A549 (cell line): ENCODE measurements at regions not wholly inside any gene's neighbourhood (a gene's known extent, or its start where the extent isn't known, plus 50 kb on each side); places are given as distances from the start of the nearest gene placed in this dataset.
"Not testable (repeated sequence)": the region's sequence is repeated elsewhere in the genome, so short reads cannot be mapped to it uniquely, and the experiment has no call there.

Experiments used
- ATAC-seq, 2 experiments: fragments of 200-7000 bp in 1 of 2; fragments of >200 bp in 1 of 2; cut with Nextera tagmentation in 1 of 2; cut with Tn5 transposase in 1 of 2; 3 replicates each; pipeline versions ENCODE4 v1.8.0 to v1.9.1; 2018 to 2020; ENCODE audit warnings: mild to moderate bottlenecking in 1 of 2, moderate library complexity in 1 of 2
- CTCF ChIA-PET: fragments of 300-600 bp; sonication (Branson Sonifier 250); formaldehyde crosslinking; extraction: SDS; loops from one replicate; lab custom pipeline; 2021; ENCODE audit warnings: antibody characterized with exemption, inconsistent platforms; lab: Yijun Ruan, JAX
- POLR2A ChIA-PET: fragments of 350-600 bp; formaldehyde crosslinking; extraction: SDS; loops from one replicate; lab custom pipeline; 2021; ENCODE audit warnings: antibody characterized with exemption, inconsistent platforms; lab: Yijun Ruan, JAX
- DNase-seq, 2 experiments: peaks; one replicate each; pipeline versions ENCODE4 v3.0.0 to v3.0.0-alpha.2; 2011 to 2016; ENCODE audit warnings: low read depth in 1 of 2, low spot score in 1 of 2
- FAIRE-seq: peaks from 2 replicates; lab custom pipeline; 2011; peaks lifted over from hg19 to GRCh38; lab: Jason Lieb, UNC
- H3K27ac ChIP-seq, 2 experiments: fragments of >200 bp; sonication (Bioruptor Twin); formaldehyde crosslinking; 3 replicates each; pipeline ENCODE4 v1.5.1; 2016 to 2017
- H3K4me1 ChIP-seq: fragments of >200 bp; sonication (Bioruptor Twin); formaldehyde crosslinking; 3 replicates; pipeline ENCODE4 v1.6.1; 2016
- H3K4me2 ChIP-seq: fragments of >200 bp; sonication (Bioruptor Twin); formaldehyde crosslinking; 3 replicates; pipeline ENCODE4 v1.6.1; 2016
- H3K4me3 ChIP-seq: fragments of >200 bp; sonication (Bioruptor Twin); formaldehyde crosslinking; 3 replicates; pipeline ENCODE4 v1.5.1; 2016
- H3K9me3 ChIP-seq: fragments of >200 bp; sonication (Bioruptor Twin); formaldehyde crosslinking; 3 replicates; pipeline ENCODE4 v1.6.1; 2016
- ATOH8 ChIP-seq: fragments of 250-450 bp; sonication (Bioruptor Pico); IDR thresholded peaks from 2 replicates; pipeline ENCODE4 v1.5.0; 2020; ENCODE audit warnings: low read depth, mild to moderate bottlenecking, moderate library complexity
- CEBPB ChIP-seq, 2 experiments: fragments of >200 bp in 1 of 2; sonication (Bioruptor Twin) in 1 of 2; formaldehyde crosslinking in 1 of 2; IDR thresholded peaks; 2 replicates each; pipeline ENCODE4 v1.6.1; 2012 to 2016
- CHD2 ChIP-seq: fragments of 150-350 bp; IDR thresholded peaks from 2 replicates; pipeline ENCODE4 v1.6.1; 2014; ENCODE audit warnings: low read length; ENCODE audit not compliant: partially characterized antibody
- EP300 ChIP-seq, 2 experiments: fragments of >200 bp; sonication (Bioruptor Twin); formaldehyde crosslinking; IDR thresholded peaks; 2 replicates in 1 of 2; 3 replicates in 1 of 2; pipeline ENCODE4 v1.6.1; 2016 to 2017
- ESRRA ChIP-seq: fragments of 150-350 bp; IDR thresholded peaks from 2 replicates; pipeline ENCODE4 v1.6.1; 2014; ENCODE audit warnings: mild to moderate bottlenecking, low read length, borderline replicate concordance
- FOSL2 ChIP-seq, 2 experiments: fragments of 450-650 bp in 1 of 2; fragments of >200 bp in 1 of 2; sonication (Bioruptor Twin) in 1 of 2; formaldehyde crosslinking; IDR thresholded peaks; 2 replicates each; pipeline versions ENCODE4 v1.5.0 to v1.6.1; 2016 to 2020; ENCODE audit warnings: mild to moderate bottlenecking in 1 of 2, moderate library complexity in 1 of 2
- FOXS1 ChIP-seq: fragments of 250-450 bp; sonication (Bioruptor Pico); IDR thresholded peaks from 2 replicates; pipeline ENCODE4 v1.5.0; 2020; ENCODE audit warnings: mild to moderate bottlenecking, moderate library complexity
- GATA3 ChIP-seq: IDR thresholded peaks from 2 replicates; pipeline ENCODE4 v1.6.1; 2012; ENCODE audit warnings: borderline replicate concordance
- HEYL ChIP-seq: fragments of 250-450 bp; sonication (Bioruptor Pico); IDR thresholded peaks from 2 replicates; pipeline ENCODE4 v1.8.0; 2021; ENCODE audit warnings: mild to moderate bottlenecking, moderate library complexity
- HOXA7 ChIP-seq: fragments of 250-450 bp; sonication (Bioruptor Pico); IDR thresholded peaks from 2 replicates; pipeline ENCODE4 v1.5.0; 2020; ENCODE audit warnings: mild to moderate bottlenecking, moderate library complexity
- HOXB5 ChIP-seq: fragments of 250-450 bp; sonication (Bioruptor Pico); IDR thresholded peaks from 2 replicates; pipeline ENCODE4 v1.5.0; 2020; ENCODE audit warnings: mild to moderate bottlenecking, moderate library complexity
- KDM5A ChIP-seq: fragments of 200-600 bp; sonication (generic); IDR thresholded peaks from 2 replicates; pipeline ENCODE4 v1.6.1; 2016; ENCODE audit warnings: antibody characterized with exemption, mild to moderate bottlenecking
- MAZ ChIP-seq: fragments of 150-350 bp; IDR thresholded peaks from 2 replicates; pipeline ENCODE4 v1.6.1; 2014; ENCODE audit warnings: antibody characterized with exemption, low read depth, low read length, borderline replicate concordance
- NPAS2 ChIP-seq: fragments of 250-450 bp; sonication (Bioruptor Pico); IDR thresholded peaks from 2 replicates; pipeline ENCODE4 v1.8.0; 2022; ENCODE audit warnings: mild to moderate bottlenecking, moderate library complexity, borderline replicate concordance
- RARB ChIP-seq: fragments of 250-450 bp; sonication (Bioruptor Pico); IDR thresholded peaks from 2 replicates; pipeline ENCODE4 v1.8.0; 2021; ENCODE audit warnings: mild to moderate bottlenecking, moderate library complexity
- RFX5 ChIP-seq: fragments of 450-650 bp; IDR thresholded peaks from 2 replicates; pipeline ENCODE4 v1.7.1; 2014; ENCODE audit warnings: antibody characterized with exemption, mild to moderate bottlenecking, moderate library complexity
- ZC3H11A ChIP-seq: fragments of 450-650 bp; IDR thresholded peaks from 2 replicates; pipeline ENCODE4 v1.6.1; 2014; ENCODE audit warnings: antibody characterized with exemption, mild to moderate bottlenecking
- WGBS: methylation state at CpG from one replicate; pipeline ENCODE4 v1.1.6; 2017; ENCODE audit errors: missing lambda C conversion rate; 5-methylcytosine and 5-hydroxymethylcytosine counted together
- TF ChIP-seq, protein P1 (sequence below): fragments of >200 bp; sonication (Bioruptor Twin); formaldehyde crosslinking; IDR thresholded peaks from 2 replicates; pipeline ENCODE4 v1.6.1; 2016

- TF ChIP-seq HOXB5 (CRISPR knock-in tag), result no peak
- TF ChIP-seq EP300 (IDR thresholded peaks at IDR 0.05), result no peak
- no peak for TF ChIP-seq FOXS1 (CRISPR knock-in tag)
- TF ChIP-seq ATOH8 (CRISPR knock-in tag), result no peak
- TF ChIP-seq FOSL2 (IDR thresholded peaks at IDR 0.05), result no peak
- no peak for TF ChIP-seq FOSL2 (CRISPR knock-in tag; IDR thresholded peaks at IDR 0.05)
Measured at GRCh38 chr20:30610751-30611150, 646.7 kb upstream of the DEFB115 start (continued).

GRCh38 chr20:30611239-30611984 lies 646.1 kb upstream of the DEFB115 start:
- peaks cover 21% of the 10 kb centered on the region for H3K9me3 ChIP-seq
- no peak overlapping the region for H3K4me3 ChIP-seq
- no peak for TF ChIP-seq NPAS2 (CRISPR knock-in tag)
- TF ChIP-seq KDM5A, result no peak
- no peak for TF ChIP-seq MAZ
- ChIA-PET CTCF (no interaction called here), POLR2A (no interaction called here)
- H3K27ac ChIP-seq, result no peak overlapping the region
- ATAC-seq (no peak; a peak in 1 of 6 replicates), FAIRE-seq (no peak), DNase-seq (no peak)
- no peak overlapping the region for H3K4me2 ChIP-seq
- WGBS, result 48% methylated on average over 14 of the region's 15 CpGs
- no peaks in the 10 kb centered on the region for H3K4me1 ChIP-seq

DNA sequence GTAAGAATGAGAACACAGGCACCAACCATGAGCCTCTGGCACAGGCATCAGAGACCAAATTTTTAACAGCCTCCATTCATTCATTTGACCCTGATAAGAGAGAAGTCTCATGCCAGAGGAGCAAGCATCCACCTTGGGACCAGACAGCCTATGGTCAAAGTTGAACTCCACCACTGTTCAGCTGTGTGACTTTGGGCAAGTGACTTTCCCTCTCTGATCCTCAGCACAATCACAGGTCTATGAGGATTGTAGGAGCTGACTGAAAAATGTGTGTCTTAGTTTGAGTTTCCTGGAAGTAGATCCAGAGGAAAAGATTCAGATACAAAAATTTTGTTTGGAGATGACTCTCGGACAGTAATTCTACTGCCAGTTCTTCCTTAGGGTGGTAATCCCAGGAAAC lies 645.1 kb upstream of the DEFB115 start:
- DNase-seq (no peak), FAIRE-seq (no peak), ATAC-seq (no peak)
- no peak for TF ChIP-seq HOXA7 (CRISPR knock-in tag)
- no peak for TF ChIP-seq RARB (CRISPR knock-in tag)
- no peak for TF ChIP-seq GATA3
- TF ChIP-seq FOSL2 (IDR thresholded peaks at IDR 0.05), result no peak
- no peak for TF ChIP-seq FOSL2 (CRISPR knock-in tag; IDR thresholded peaks at IDR 0.05)
- TF ChIP-seq FOXS1 (CRISPR knock-in tag), result no peak
- TF ChIP-seq CEBPB (IDR thresholded peaks at IDR 0.05), result no peak
- TF ChIP-seq HEYL (CRISPR knock-in tag), result no peak
- no peak for TF ChIP-seq RFX5
- TF ChIP-seq, protein P1, sequence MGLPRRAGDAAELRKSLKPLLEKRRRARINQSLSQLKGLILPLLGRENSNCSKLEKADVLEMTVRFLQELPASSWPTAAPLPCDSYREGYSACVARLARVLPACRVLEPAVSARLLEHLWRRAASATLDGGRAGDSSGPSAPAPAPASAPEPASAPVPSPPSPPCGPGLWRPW, result no peak
- no peak for TF ChIP-seq ZC3H11A
- TF ChIP-seq ESRRA, result no peak
- TF ChIP-seq CHD2, result no peak
- no peak overlapping the region for H3K4me3 ChIP-seq
- peaks cover 12% of the 10 kb centered on the region; the same call in 2 of the 3 replicates for H3K9me3 ChIP-seq
- H3K27ac ChIP-seq, result no peak overlapping the region
- WGBS, result 58% methylated on average over 1 of the region's 1 CpG
- CTCF ChIA-PET, result no interaction called here
- H3K4me1 ChIP-seq, result no peaks in the 10 kb centered on the region
- POLR2A ChIA-PET, result no interaction called here
- no peak overlapping the region for H3K4me2 ChIP-seq

GRCh38 chr20:30621346-30621745 lies 636.1 kb upstream of the DEFB115 start:
- H3K4me3 ChIP-seq, H3K9me3 ChIP-seq, H3K4me1 ChIP-seq, DNase-seq, ATAC-seq, POLR2A ChIA-PET, FAIRE-seq, H3K4me2 ChIP-seq, H3K27ac ChIP-seq, CTCF ChIA-PET: not testable (repeated sequence)
- 59% methylated on average over 3 of the region's 4 CpGs for WGBS

DNA sequence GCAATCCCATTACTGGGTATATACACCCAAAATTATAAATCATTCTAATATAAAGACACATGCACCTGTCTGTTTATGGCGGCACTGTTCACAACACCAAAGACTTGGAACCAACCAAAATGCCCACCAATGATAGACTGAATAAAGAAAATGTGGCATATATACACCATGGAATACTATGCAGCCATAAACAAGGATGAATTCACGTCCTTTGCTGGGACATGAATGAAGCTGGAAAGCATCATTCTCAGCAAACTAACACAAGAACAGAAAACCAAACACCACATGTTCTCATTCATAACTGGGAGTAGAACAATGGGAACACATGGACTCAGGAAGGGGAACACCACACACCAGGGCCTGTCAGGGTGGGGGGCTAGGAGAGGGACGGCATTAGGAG lies 633.2 kb upstream of the DEFB115 start:
- H3K27ac ChIP-seq, FAIRE-seq, DNase-seq, H3K4me1 ChIP-seq, H3K9me3 ChIP-seq, ATAC-seq, H3K4me2 ChIP-seq, H3K4me3 ChIP-seq, CTCF ChIA-PET, POLR2A ChIA-PET: not testable (repeated sequence)
- WGBS, result 23% methylated on average over 3 of the region's 3 CpGs

GRCh38 chr20:30629376-30629775 lies 628.1 kb upstream of the DEFB115 start:
- ATAC-seq, DNase-seq, H3K9me3 ChIP-seq, POLR2A ChIA-PET, H3K4me3 ChIP-seq, FAIRE-seq, CTCF ChIA-PET, H3K4me1 ChIP-seq, H3K4me2 ChIP-seq, H3K27ac ChIP-seq: not testable (repeated sequence)
- 40% methylated on average over 7 of the region's 7 CpGs for WGBS
